ENCODE measurements at regions not wholly inside any gene's neighbourhood (a gene's known extent, or its start where the extent isn't known, plus 50 kb on each side); places are given as distances from the start of the nearest gene placed in this dataset.

GRCh38 chr2:41930807-41931566 is 116.8 kb upstream of the PKDCC start (continued):
- TF ChIP-seq CTCF (IDR thresholded peaks at IDR 0.05 in 2 of 3, conservative IDR thresholded peaks at IDR 0.05 in 1 of 3; ENCODE audit: control insufficient read depth in 2 of 3, extremely low read depth in 1 of 3, insufficient read depth in 1 of 3, low read depth in 3 of 3, low read length in 3 of 3) (no peak), JUND (IDR thresholded peaks at IDR 0.05; ENCODE audit: low read depth, low read length) (no peak), BCL11A (IDR thresholded peaks at IDR 0.05; ENCODE audit: low read depth, low read length) (peak; percentile 78; the same call in 1 of the 2 replicates), WRNIP1 (IDR thresholded peaks at IDR 0.05; ENCODE audit: borderline replicate concordance, low read depth, low read length) (no peak), EGR1 (IDR thresholded peaks at IDR 0.05; ENCODE audit: borderline replicate concordance in 1 of 2, low read depth in 2 of 2, low read length in 2 of 2) (no peak), RUNX3 (IDR thresholded peaks at IDR 0.05; ENCODE audit: low read length) (peak; percentile 66), MTA3 (IDR thresholded peaks at IDR 0.05; ENCODE audit: borderline replicate concordance, low read length) (no peak), MYC (IDR thresholded peaks at IDR 0.05; ENCODE audit: insufficient read depth, insufficient read length, insufficient replicate concordance, low read length, severe bottlenecking) (no peak), DPF2 (IDR thresholded peaks at IDR 0.05) (peak; percentile 37; the same call in 1 of the 2 replicates), E2F8 (IDR thresholded peaks at IDR 0.05; ENCODE audit: low read depth, partially characterized antibody) (no peak), EP300 (IDR thresholded peaks at IDR 0.05; ENCODE audit: borderline replicate concordance in 1 of 2, control insufficient read depth in 1 of 2, low read depth in 2 of 2, low read length in 2 of 2) (peak in 1 of 2 experiments; percentile 31; a peak in 2 of 4 replicates), CBFB (IDR thresholded peaks at IDR 0.05; ENCODE audit: low read depth) (no peak), ZSCAN29 (IDR thresholded peaks at IDR 0.05) (no peak), IRF3 (IDR thresholded peaks at IDR 0.05) (no peak), BCLAF1 (IDR thresholded peaks at IDR 0.05) (no peak), TCF3 (IDR thresholded peaks at IDR 0.05; ENCODE audit: borderline replicate concordance, insufficient read depth, low read depth, low read length) (peak; percentile 63; the same call in 1 of the 2 replicates), POLR2A (IDR thresholded peaks at IDR 0.05; ENCODE audit: low read depth, low read length) (no peak)

Data from GM12878 (cell line).